Keratinocyte (primary cell): ENCODE measurements at regions not wholly inside any gene's neighbourhood (a gene's known extent, or its start where the extent isn't known, plus 50 kb on each side); places are given as distances from the start of the nearest gene placed in this dataset.

Experiments
- DNase-seq: peaks from one replicate; pipeline ENCODE4 v3.0.0-alpha.2; 2011; ENCODE audit warnings: low read depth, missing footprints, low spot score
- FAIRE-seq: peaks from 2 replicates; lab custom pipeline; 2011; peaks lifted over from hg19 to GRCh38; lab: Jason Lieb, UNC
- H2AFZ ChIP-seq: 2 replicates; pipeline ENCODE4 v1.6.0; 2012; ENCODE audit warnings: low read length, control low read depth, inconsistent platforms; ENCODE audit not compliant: control insufficient read depth
- H3K27ac ChIP-seq: 2 replicates; pipeline ENCODE4 v1.5.1; 2011; ENCODE audit warnings: low read length; ENCODE audit not compliant: control insufficient read depth, insufficient read depth
- H3K27me3 ChIP-seq: 3 replicates; pipeline ENCODE4 v1.6.0; 2011; ENCODE audit warnings: low read length; ENCODE audit not compliant: control insufficient read depth, insufficient read depth; ENCODE audit errors: extremely low read depth
- H3K36me3 ChIP-seq, 2 experiments: 2 replicates in 1 of 2; 3 replicates in 1 of 2; pipeline ENCODE4 v1.5.1; 2011; ENCODE audit warnings: low read length in 2 of 2, mild to moderate bottlenecking in 1 of 2; ENCODE audit not compliant: control insufficient read depth in 2 of 2, insufficient read depth in 2 of 2; ENCODE audit errors: extremely low read depth in 1 of 2
- H3K4me1 ChIP-seq: 3 replicates; pipeline ENCODE4 v1.5.1; 2011; ENCODE audit warnings: low read length; ENCODE audit not compliant: control insufficient read depth, insufficient read depth; ENCODE audit errors: extremely low read depth
- H3K4me2 ChIP-seq: 3 replicates; pipeline ENCODE4 v1.6.0; 2011; ENCODE audit warnings: low read depth, low read length; ENCODE audit not compliant: control insufficient read depth, insufficient read depth; ENCODE audit errors: extremely low read depth
- H3K4me3 ChIP-seq, 3 experiments: fragments of 200-600 bp in 1 of 3; sonication (generic) in 1 of 3; 2 replicates in 2 of 3; 3 replicates in 1 of 3; pipeline ENCODE4 v1.5.1; 2011 to 2016; ENCODE audit warnings: low read length in 3 of 3, mild to moderate bottlenecking in 3 of 3, control low read depth in 2 of 3, inconsistent platforms in 1 of 3, low read depth in 1 of 3, mixed read lengths in 1 of 3, mixed run types in 1 of 3, moderate library complexity in 1 of 3; ENCODE audit not compliant: control insufficient read depth in 2 of 3, insufficient read depth in 2 of 3; ENCODE audit errors: extremely low read depth in 1 of 3
- H3K79me2 ChIP-seq: 2 replicates; pipeline ENCODE4 v1.6.0; 2012; ENCODE audit warnings: low read length; ENCODE audit not compliant: control insufficient read depth, insufficient read depth
- H3K9ac ChIP-seq: 3 replicates; pipeline ENCODE4 v1.6.0; 2011; ENCODE audit warnings: low read length; ENCODE audit not compliant: control insufficient read depth, insufficient read depth; ENCODE audit errors: extremely low read depth
- H3K9me1 ChIP-seq: 3 replicates; pipeline ENCODE4 v1.6.0; 2011; ENCODE audit warnings: low read length; ENCODE audit not compliant: control insufficient read depth, insufficient read depth; ENCODE audit errors: extremely low read depth
- H3K9me3 ChIP-seq: 2 replicates; pipeline ENCODE4 v1.5.1; 2012; ENCODE audit warnings: low read depth, low read length; ENCODE audit not compliant: control insufficient read depth
- H4K20me1 ChIP-seq: 3 replicates; pipeline ENCODE4 v1.6.0; 2011; ENCODE audit warnings: low read length; ENCODE audit not compliant: control insufficient read depth, insufficient read depth; ENCODE audit errors: extremely low read depth
- CTCF ChIP-seq, 3 experiments: IDR thresholded peaks in 1 of 3; conservative IDR thresholded peaks in 1 of 3; optimal IDR thresholded peaks in 1 of 3; 2 replicates in 2 of 3; 3 replicates in 1 of 3; pipeline versions ENCODE3 to v1.5.1; 2011; ENCODE audit warnings: low read length in 3 of 3, mild to moderate bottlenecking in 3 of 3, moderate library complexity in 2 of 3, control low read depth in 1 of 3, inconsistent platforms in 1 of 3; ENCODE audit not compliant: insufficient read depth in 2 of 3; ENCODE audit errors: extremely low read depth in 1 of 3
- EZH2 ChIP-seq: IDR thresholded peaks from one replicate; pipeline ENCODE4 v1.6.1; 2012; ENCODE audit warnings: inconsistent platforms, mild to moderate bottlenecking, low read length, moderate library complexity
- dilution Hi-C: fragments of 300-500 bp; cut with MboI; formaldehyde crosslinking; loops from one replicate; pipeline ENCODE4 v1.7.0; 2020; ENCODE audit warnings: low sequenced_read_pairs; ENCODE audit not compliant: extremely low pct_ligation_motif_present

GRCh38 chr16:87186876-87187533 is 130.2 kb downstream of the C16orf95 start:
- no peaks in the 10 kb centered on the region for H3K4me1 ChIP-seq
- dilution Hi-C loops = no loop called here
- H3K9me1 ChIP-seq = no peaks in the 10 kb centered on the region
- no peak overlapping the region for H3K9ac ChIP-seq
- peaks cover 13% of the 10 kb centered on the region for H3K9me3 ChIP-seq
- TF ChIP-seq EZH2 (no peak), CTCF (optimal IDR thresholded peaks at IDR 0.05 in 1 of 3, IDR thresholded peaks at IDR 0.05 in 1 of 3, conservative IDR thresholded peaks at IDR 0.05 in 1 of 3; ENCODE audit: extremely low read depth in 1 of 3, insufficient read depth in 2 of 3, low read length in 3 of 3) (no peak)
- no peak overlapping the region for H2AFZ ChIP-seq
- no peak overlapping the region for H3K4me2 ChIP-seq
- DNase-seq (no peak), FAIRE-seq (no peak)
- no peaks in the 10 kb centered on the region for H3K79me2 ChIP-seq
- no peaks in the 10 kb centered on the region for H3K36me3 ChIP-seq
- no peak overlapping the region for H3K27ac ChIP-seq
- no peaks in the 10 kb centered on the region for H4K20me1 ChIP-seq
- no peak overlapping the region for H3K4me3 ChIP-seq
- no peaks in the 10 kb centered on the region for H3K27me3 ChIP-seq

- Histone ChIP-seq H3K4me3 (no peak overlapping the region), H3K27ac (no peak overlapping the region), H3K9ac (no peak overlapping the region), H3K9me1 (no peaks in the 10 kb centered on the region), H3K4me2 (no peak overlapping the region), H3K27me3 (no peaks in the 10 kb centered on the region), H4K20me1 (no peaks in the 10 kb centered on the region), H3K79me2 (no peaks in the 10 kb centered on the region), H3K9me3 (peaks cover 13% of the 10 kb centered on the region), H3K36me3 (no peaks in the 10 kb centered on the region), H3K4me1 (no peaks in the 10 kb centered on the region), H2AFZ (no peak overlapping the region)
- FAIRE-seq = no peak
- dilution Hi-C loops = no loop called here
- no peak for TF ChIP-seq EZH2
- TF ChIP-seq CTCF (optimal IDR thresholded peaks at IDR 0.05 in 1 of 3, IDR thresholded peaks at IDR 0.05 in 1 of 3, conservative IDR thresholded peaks at IDR 0.05 in 1 of 3; ENCODE audit: extremely low read depth in 1 of 3, insufficient read depth in 2 of 3, low read length in 3 of 3) = no peak
- DNase-seq = no peak
Observed at GRCh38 chr16:87188104-87188503, 129.1 kb downstream of the C16orf95 start.
